IMR-90 (cell line): ENCODE measurements at regions not wholly inside any gene's neighbourhood (a gene's known extent, or its start where the extent isn't known, plus 50 kb on each side); places are given as distances from the start of the nearest gene placed in this dataset.

Experiments used
- ATAC-seq: fragments of 200-7000 bp; cut with Tn5 transposase; 2 replicates; pipeline ENCODE4 v1.9.1; 2020; ENCODE audit warnings: low read depth, mild to moderate bottlenecking, moderate library complexity
- BruUV-seq: library from RNA; stranded (reverse); fragments of 400-500 nt; replicated peaks from 2 replicates; lab custom pipeline; 2021; lab: Mats Ljungman, UMichigan
- CTCF ChIA-PET: fragments of 300-600 bp; formaldehyde crosslinking; extraction: SDS; loops from one replicate; lab custom pipeline; 2021; ENCODE audit warnings: antibody characterized with exemption; lab: Yijun Ruan, JAX
- POLR2A ChIA-PET: fragments of 300-600 bp; sonication (Branson Sonifier 250); formaldehyde crosslinking; loops from one replicate; lab custom pipeline; 2022; ENCODE audit warnings: antibody characterized with exemption; ENCODE audit not compliant: unreplicated experiment; lab: Charles Lee
- DNase-seq: peaks from one replicate; pipeline ENCODE4 v3.0.0; 2013
- H2AFZ ChIP-seq: replicated peaks from 2 replicates; pipeline ENCODE3; 2013; ENCODE audit warnings: low read length, mild to moderate bottlenecking; ENCODE audit not compliant: poor library complexity
- H2AK5ac ChIP-seq: 2 replicates; pipeline ENCODE4 v1.6.1; 2013; ENCODE audit warnings: low read depth, low read length, inconsistent platforms
- H2AK9ac ChIP-seq: replicated peaks from 2 replicates; pipeline ENCODE3; 2013; ENCODE audit warnings: mild to moderate bottlenecking, low read depth, low read length, moderate library complexity; ENCODE audit not compliant: poor library complexity
- H2BK120ac ChIP-seq: 2 replicates; pipeline ENCODE4 v1.6.1; 2013; ENCODE audit warnings: low read depth, low read length, inconsistent platforms
- H2BK15ac ChIP-seq: 3 replicates; pipeline ENCODE4 v1.6.1; 2013; ENCODE audit warnings: low read depth, low read length, inconsistent platforms
- H2BK20ac ChIP-seq: 2 replicates; pipeline ENCODE4 v1.6.1; 2013; ENCODE audit warnings: low read depth, mild to moderate bottlenecking, inconsistent platforms, low read length, moderate library complexity
- H2BK5ac ChIP-seq: 2 replicates; pipeline ENCODE4 v1.6.1; 2013; ENCODE audit warnings: mild to moderate bottlenecking, low read depth, low read length, inconsistent platforms; ENCODE audit not compliant: poor library complexity, severe bottlenecking
- H3K14ac ChIP-seq: replicated peaks from 2 replicates; pipeline ENCODE4 v1.6.1; 2013; ENCODE audit warnings: low read depth, low read length, inconsistent platforms
- H3K18ac ChIP-seq: 2 replicates; pipeline ENCODE4 v1.6.1; 2013; ENCODE audit warnings: low read depth, low read length, control low read depth
- H3K23ac ChIP-seq: 2 replicates; pipeline ENCODE4 v1.6.1; 2013; ENCODE audit warnings: low read depth, low read length, inconsistent platforms
- H3K27ac ChIP-seq: 2 replicates; pipeline ENCODE4 v1.5.1; 2013; ENCODE audit warnings: mild to moderate bottlenecking, control low read depth, low read length; ENCODE audit not compliant: insufficient read depth
- H3K27me3 ChIP-seq: 2 replicates; pipeline ENCODE4 v1.6.1; 2013; ENCODE audit warnings: low read length; ENCODE audit not compliant: control insufficient read depth, insufficient read depth
- H3K36me3 ChIP-seq: 2 replicates; pipeline ENCODE4 v1.6.1; 2013; ENCODE audit warnings: low read length, mixed read lengths; ENCODE audit not compliant: control insufficient read depth, insufficient read depth
- H3K4ac ChIP-seq: 2 replicates; pipeline ENCODE4 v1.6.1; 2013; ENCODE audit warnings: low read depth, low read length, inconsistent platforms
- H3K4me1 ChIP-seq: 2 replicates; pipeline ENCODE4 v1.6.1; 2013; ENCODE audit warnings: low read length, mixed read lengths; ENCODE audit not compliant: control insufficient read depth, insufficient read depth
- H3K4me2 ChIP-seq: 2 replicates; pipeline ENCODE4 v1.6.1; 2013; ENCODE audit warnings: low read depth, mild to moderate bottlenecking, control low read depth, low read length, moderate library complexity
- H3K4me3 ChIP-seq: 2 replicates; pipeline ENCODE4 v1.5.1; 2013; ENCODE audit warnings: low read depth, mild to moderate bottlenecking, control low read depth, low read length, moderate library complexity; ENCODE audit not compliant: insufficient read depth
- H3K56ac ChIP-seq: 2 replicates; pipeline ENCODE4 v1.6.1; 2013; ENCODE audit warnings: low read length, inconsistent platforms; ENCODE audit not compliant: insufficient read depth; ENCODE audit errors: extremely low read depth
- H3K79me1 ChIP-seq, 2 experiments: 2 replicates each; pipeline ENCODE4 v1.6.1; 2013; ENCODE audit warnings: low read length in 2 of 2, inconsistent platforms in 1 of 2, low read depth in 1 of 2
- H3K9ac ChIP-seq: 2 replicates; pipeline ENCODE4 v1.6.1; 2013; ENCODE audit warnings: low read depth, low read length, control low read depth
- H3K9me1 ChIP-seq: 2 replicates; pipeline ENCODE4 v1.6.1; 2013; ENCODE audit warnings: low read length, inconsistent platforms; ENCODE audit not compliant: insufficient read depth
- H3K9me3 ChIP-seq: 2 replicates; pipeline ENCODE4 v1.6.1; 2013; ENCODE audit warnings: low read length; ENCODE audit not compliant: control insufficient read depth, insufficient read depth
- H4K20me1 ChIP-seq: 2 replicates; pipeline ENCODE4 v1.6.1; 2013; ENCODE audit warnings: low read length, inconsistent platforms; ENCODE audit not compliant: insufficient read depth
- H4K5ac ChIP-seq: 2 replicates; pipeline ENCODE4 v1.6.1; 2013; ENCODE audit warnings: mild to moderate bottlenecking, low read depth, low read length, control low read depth
- H4K8ac ChIP-seq, 2 experiments: 2 replicates each; pipeline ENCODE4 v1.6.1; 2013; ENCODE audit warnings: low read depth in 2 of 2, low read length in 2 of 2, control low read depth in 1 of 2, inconsistent platforms in 1 of 2
- H4K91ac ChIP-seq: 2 replicates; pipeline ENCODE4 v1.6.1; 2013; ENCODE audit warnings: low read depth, low read length, inconsistent platforms; ENCODE audit not compliant: insufficient read depth
- CHD1 ChIP-seq: IDR thresholded peaks from 2 replicates; pipeline ENCODE4 v1.6.1; 2012; ENCODE audit warnings: low read depth, low read length, improper control_type of control experiment
- CTCF ChIP-seq: conservative IDR thresholded peaks from 2 replicates; pipeline ENCODE4 v1.5.1; 2012; ENCODE audit warnings: mild to moderate bottlenecking, low read depth, low read length, improper control_type of control experiment
- MAFK ChIP-seq: IDR thresholded peaks from 2 replicates; pipeline ENCODE4 v1.6.1; 2012; ENCODE audit warnings: low read depth, low read length, improper control_type of control experiment
- MXI1 ChIP-seq: IDR thresholded peaks from 2 replicates; pipeline ENCODE4 v1.6.1; 2012; ENCODE audit warnings: low read depth, mild to moderate bottlenecking, low read length, moderate library complexity, borderline replicate concordance
- POLR2A ChIP-seq: IDR thresholded peaks from 2 replicates; pipeline ENCODE4 v1.6.1; 2012; ENCODE audit warnings: mild to moderate bottlenecking, low read depth, low read length
- RAD21 ChIP-seq: IDR thresholded peaks from 2 replicates; pipeline ENCODE4 v1.6.1; 2012; ENCODE audit warnings: low read length, improper control_type of control experiment
- SMC3 ChIP-seq: fragments of 150-350 bp; IDR thresholded peaks from 2 replicates; pipeline ENCODE4 v1.6.1; 2016; ENCODE audit warnings: low read depth, mild to moderate bottlenecking, antibody characterized with exemption, low read length, moderate library complexity
- USF2 ChIP-seq: fragments of 150-350 bp; IDR thresholded peaks from 2 replicates; pipeline ENCODE4 v1.6.1; 2017; ENCODE audit warnings: mild to moderate bottlenecking, antibody characterized with exemption, low read length, low read depth
- WGBS, 2 experiments: methylation state at CpG; one replicate each; pipeline versions ENCODE4 v1.1.5 to v1.1.7; 2013; ENCODE audit warnings: missing lambda C conversion rate in 2 of 2; ENCODE audit not compliant: insufficient read length in 1 of 2; ENCODE audit errors: extremely low coverage in 2 of 2; 5-methylcytosine and 5-hydroxymethylcytosine counted together
- dilution Hi-C: fragments of 300-500 bp; cut with HindIII; formaldehyde crosslinking; loops from one replicate; pipeline ENCODE4 v1.14.3; 2018; ENCODE audit warnings: low sequenced_read_pairs; ENCODE audit not compliant: unreplicated experiment
- in situ Hi-C: fragments of 300-500 bp; cut with MboI; formaldehyde crosslinking; loops from 3 replicates; pipeline ENCODE4 v1.14.3; 2019; ENCODE audit warnings: low sequenced_read_pairs, inconsistent platforms, mixed read lengths
- intact Hi-C: fragments of 100-400 bp; cut with micrococcal nuclease; formaldehyde crosslinking; loops from 2 replicates; pipeline ENCODE4 v1.10.0; 2022

- no peak overlapping the region for H2BK15ac ChIP-seq
- no peak overlapping the region for H2AFZ ChIP-seq
- H3K27me3 ChIP-seq, result no peaks in the 10 kb centered on the region; the same call in 1 of the 2 replicates
- no CpG with 5 or more reads among the region's 5 CpGs for WGBS, 2 experiments
- H3K4me2 ChIP-seq, result no peak overlapping the region
- H4K20me1 ChIP-seq, result no peaks in the 10 kb centered on the region
- no peak overlapping the region for H3K23ac ChIP-seq
- no peaks in the 10 kb centered on the region for H3K36me3 ChIP-seq
- H3K79me1 ChIP-seq, result no peaks in the 10 kb centered on the region
- no peak overlapping the region for H2BK5ac ChIP-seq
- no peak overlapping the region for H2AK9ac ChIP-seq
- H3K9me1 ChIP-seq, result peaks cover 2% of the 10 kb centered on the region; the same call in 1 of the 2 replicates
- H3K4ac ChIP-seq, result no peak overlapping the region
- CTCF ChIA-PET, result no interaction called here
- no peak overlapping the region for H4K5ac ChIP-seq
- dilution Hi-C loops, result no loop called here
- no peak overlapping the region for H2BK120ac ChIP-seq
- POLR2A ChIA-PET, result no interaction called here
- intact Hi-C loops, result no loop called here
- DNase-seq (no peak), ATAC-seq (no peak)
- no peak overlapping the region for H4K8ac ChIP-seq
- H3K14ac ChIP-seq, result no peak overlapping the region
- no peaks in the 10 kb centered on the region for H3K9me3 ChIP-seq
- in situ Hi-C loops, result no loop called here
- TF ChIP-seq MXI1, result no peak
- no peak for TF ChIP-seq RAD21
- TF ChIP-seq SMC3, result no peak
- no peak for TF ChIP-seq CTCF
- no peak for TF ChIP-seq MAFK
- no peak for TF ChIP-seq CHD1
- TF ChIP-seq USF2, result no peak
- no peak for TF ChIP-seq POLR2A
- no peak overlapping the region for H3K56ac ChIP-seq
- H4K91ac ChIP-seq, result no peak overlapping the region
- BruUV-seq, result no TSS peak
- H2AK5ac ChIP-seq, result no peak overlapping the region
- no peak overlapping the region for H3K18ac ChIP-seq
- H3K9ac ChIP-seq, result no peak overlapping the region
- H3K4me1 ChIP-seq, result no peaks in the 10 kb centered on the region
- H2BK20ac ChIP-seq, result no peak overlapping the region
- H3K4me3 ChIP-seq, result no peak overlapping the region
- H3K27ac ChIP-seq, result no peak overlapping the region
These were observed 78.0 kb upstream of the MAFB start for GRCh38 chr20:40766790-40767614.
